ENCODE measurements at regions not wholly inside any gene's neighbourhood (a gene's known extent, or its start where the extent isn't known, plus 50 kb on each side); places are given as distances from the start of the nearest gene placed in this dataset.

GRCh38 chr4:55214172-55214571, 88.8 kb upstream of the KDR start:
- no peak overlapping the region for H3K27ac ChIP-seq (ENCODE audit: low read depth, low read length)
- no peaks in the 10 kb centered on the region for H3K9me3 ChIP-seq (ENCODE audit: control insufficient read depth, insufficient read depth, low read length)
- H3K4me3 ChIP-seq (ENCODE audit: low read depth, low read length), result no peak overlapping the region
- 0 out of 2 replicates have a peak overlapping the region, but pooled peaks have one; percentile 28 for H3K9ac ChIP-seq (ENCODE audit: low read depth, low read length)
- H3K4me1 ChIP-seq (ENCODE audit: control insufficient read depth, insufficient read depth, low read length), result no peaks in the 10 kb centered on the region; the same call in 1 of the 2 replicates
- H3K36me3 ChIP-seq (ENCODE audit: control insufficient read depth, insufficient read depth, low read length), result no peaks in the 10 kb centered on the region
- H3K27me3 ChIP-seq (ENCODE audit: control insufficient read depth, insufficient read depth, low read length), result no peaks in the 10 kb centered on the region

- H3K4me1 ChIP-seq (ENCODE audit: control insufficient read depth, insufficient read depth, low read length), result no peaks in the 10 kb centered on the region; the same call in 1 of the 2 replicates
- no peaks in the 10 kb centered on the region for H3K9me3 ChIP-seq (ENCODE audit: control insufficient read depth, insufficient read depth, low read length)
- no peaks in the 10 kb centered on the region for H3K27me3 ChIP-seq (ENCODE audit: control insufficient read depth, insufficient read depth, low read length)
- H3K27ac ChIP-seq (ENCODE audit: low read depth, low read length), result no peak overlapping the region
- no peaks in the 10 kb centered on the region for H3K36me3 ChIP-seq (ENCODE audit: control insufficient read depth, insufficient read depth, low read length)
- no peak overlapping the region for H3K9ac ChIP-seq (ENCODE audit: low read depth, low read length)
- no peak overlapping the region for H3K4me3 ChIP-seq (ENCODE audit: low read depth, low read length)
Measured at GRCh38 chr4:55215087-55215486, 89.7 kb upstream of the KDR start.

GRCh38 chr4:55216863-55217635, 91.7 kb upstream of the KDR start:
- Histone ChIP-seq H3K9me3 (ENCODE audit: control insufficient read depth, insufficient read depth, low read length) (no peaks in the 10 kb centered on the region), H3K27ac (ENCODE audit: low read depth, low read length) (no peak overlapping the region), H3K27me3 (ENCODE audit: control insufficient read depth, insufficient read depth, low read length) (no peaks in the 10 kb centered on the region), H3K9ac (ENCODE audit: low read depth, low read length) (no peak overlapping the region), H3K4me1 (ENCODE audit: control insufficient read depth, insufficient read depth, low read length) (no peaks in the 10 kb centered on the region; the same call in 1 of the 2 replicates), H3K36me3 (ENCODE audit: control insufficient read depth, insufficient read depth, low read length) (no peaks in the 10 kb centered on the region), H3K4me3 (ENCODE audit: low read depth, low read length) (no peak overlapping the region)

GRCh38 chr4:55218041-55218440, 92.6 kb upstream of the KDR start:
- no peak overlapping the region for H3K9ac ChIP-seq (ENCODE audit: low read depth, low read length)
- H3K4me1 ChIP-seq (ENCODE audit: control insufficient read depth, insufficient read depth, low read length), result no peaks in the 10 kb centered on the region; the same call in 1 of the 2 replicates
- H3K36me3 ChIP-seq (ENCODE audit: control insufficient read depth, insufficient read depth, low read length), result no peaks in the 10 kb centered on the region
- no peak overlapping the region for H3K4me3 ChIP-seq (ENCODE audit: low read depth, low read length)
- H3K9me3 ChIP-seq (ENCODE audit: control insufficient read depth, insufficient read depth, low read length), result no peaks in the 10 kb centered on the region
- H3K27ac ChIP-seq (ENCODE audit: low read depth, low read length), result no peak overlapping the region
- H3K27me3 ChIP-seq (ENCODE audit: control insufficient read depth, insufficient read depth, low read length), result no peaks in the 10 kb centered on the region

GRCh38 chr4:55237839-55238238, 108.2 kb upstream of the SRD5A3 start:
- no peaks in the 10 kb centered on the region for H3K4me1 ChIP-seq (ENCODE audit: control insufficient read depth, insufficient read depth, low read length)
- no peak overlapping the region for H3K27ac ChIP-seq (ENCODE audit: low read depth, low read length)
- no peaks in the 10 kb centered on the region for H3K27me3 ChIP-seq (ENCODE audit: control insufficient read depth, insufficient read depth, low read length)
- H3K4me3 ChIP-seq (ENCODE audit: low read depth, low read length), result no peak overlapping the region
- H3K9ac ChIP-seq (ENCODE audit: low read depth, low read length), result no peak overlapping the region
- no peaks in the 10 kb centered on the region for H3K36me3 ChIP-seq (ENCODE audit: control insufficient read depth, insufficient read depth, low read length)
- 0 out of 2 replicates have a peak, but pooled peaks cover 3% of the 10 kb centered on the region for H3K9me3 ChIP-seq (ENCODE audit: control insufficient read depth, insufficient read depth, low read length)

- H3K36me3 ChIP-seq (ENCODE audit: control insufficient read depth, insufficient read depth, low read length), result no peaks in the 10 kb centered on the region
- H3K4me3 ChIP-seq (ENCODE audit: low read depth, low read length), result no peak overlapping the region
- no peak overlapping the region for H3K9ac ChIP-seq (ENCODE audit: low read depth, low read length)
- no peaks in the 10 kb centered on the region for H3K27me3 ChIP-seq (ENCODE audit: control insufficient read depth, insufficient read depth, low read length)
- 0 out of 2 replicates have a peak, but pooled peaks cover 3% of the 10 kb centered on the region for H3K9me3 ChIP-seq (ENCODE audit: control insufficient read depth, insufficient read depth, low read length)
- no peak overlapping the region for H3K27ac ChIP-seq (ENCODE audit: low read depth, low read length)
- no peaks in the 10 kb centered on the region for H3K4me1 ChIP-seq (ENCODE audit: control insufficient read depth, insufficient read depth, low read length)
Measured at GRCh38 chr4:55238407-55238806, 107.6 kb upstream of the SRD5A3 start.

- 0 out of 2 replicates have a peak, but pooled peaks cover 3% of the 10 kb centered on the region for H3K9me3 ChIP-seq (ENCODE audit: control insufficient read depth, insufficient read depth, low read length)
- no peak overlapping the region for H3K9ac ChIP-seq (ENCODE audit: low read depth, low read length)
- no peaks in the 10 kb centered on the region for H3K4me1 ChIP-seq (ENCODE audit: control insufficient read depth, insufficient read depth, low read length)
- no peaks in the 10 kb centered on the region for H3K36me3 ChIP-seq (ENCODE audit: control insufficient read depth, insufficient read depth, low read length)
- H3K4me3 ChIP-seq (ENCODE audit: low read depth, low read length), result no peak overlapping the region
- H3K27me3 ChIP-seq (ENCODE audit: control insufficient read depth, insufficient read depth, low read length), result no peaks in the 10 kb centered on the region
- no peak overlapping the region for H3K27ac ChIP-seq (ENCODE audit: low read depth, low read length)
Measured at GRCh38 chr4:55241461-55241860, 104.6 kb upstream of the SRD5A3 start.

GRCh38 chr4:55242506-55242905, 103.5 kb upstream of the SRD5A3 start:
- Histone ChIP-seq H3K4me1 (ENCODE audit: control insufficient read depth, insufficient read depth, low read length) (no peaks in the 10 kb centered on the region), H3K27ac (ENCODE audit: low read depth, low read length) (no peak overlapping the region), H3K9ac (ENCODE audit: low read depth, low read length) (no peak overlapping the region), H3K27me3 (ENCODE audit: control insufficient read depth, insufficient read depth, low read length) (no peaks in the 10 kb centered on the region), H3K9me3 (ENCODE audit: control insufficient read depth, insufficient read depth, low read length) (0 out of 2 replicates have a peak, but pooled peaks cover 3% of the 10 kb centered on the region), H3K4me3 (ENCODE audit: low read depth, low read length) (no peak overlapping the region), H3K36me3 (ENCODE audit: control insufficient read depth, insufficient read depth, low read length) (no peaks in the 10 kb centered on the region)

GRCh38 chr4:55247521-55247920, 98.5 kb upstream of the SRD5A3 start:
- no peaks in the 10 kb centered on the region for H3K36me3 ChIP-seq (ENCODE audit: control insufficient read depth, insufficient read depth, low read length)
- H3K4me3 ChIP-seq (ENCODE audit: low read depth, low read length), result no peak overlapping the region
- no peaks in the 10 kb centered on the region for H3K4me1 ChIP-seq (ENCODE audit: control insufficient read depth, insufficient read depth, low read length)
- H3K27ac ChIP-seq (ENCODE audit: low read depth, low read length), result no peak overlapping the region
- no peaks in the 10 kb centered on the region for H3K27me3 ChIP-seq (ENCODE audit: control insufficient read depth, insufficient read depth, low read length)
- no peak overlapping the region for H3K9ac ChIP-seq (ENCODE audit: low read depth, low read length)
- H3K9me3 ChIP-seq (ENCODE audit: control insufficient read depth, insufficient read depth, low read length), result no peaks in the 10 kb centered on the region

- no peaks in the 10 kb centered on the region for H3K27me3 ChIP-seq (ENCODE audit: control insufficient read depth, insufficient read depth, low read length)
- no peak overlapping the region for H3K4me3 ChIP-seq (ENCODE audit: low read depth, low read length)
- peaks cover 6% of the 10 kb centered on the region for H3K4me1 ChIP-seq (ENCODE audit: control insufficient read depth, insufficient read depth, low read length)
- no peaks in the 10 kb centered on the region for H3K9me3 ChIP-seq (ENCODE audit: control insufficient read depth, insufficient read depth, low read length)
- H3K27ac ChIP-seq (ENCODE audit: low read depth, low read length), result no peak overlapping the region
- no peak overlapping the region for H3K9ac ChIP-seq (ENCODE audit: low read depth, low read length)
- H3K36me3 ChIP-seq (ENCODE audit: control insufficient read depth, insufficient read depth, low read length), result no peaks in the 10 kb centered on the region
Measured at GRCh38 chr4:55248756-55249155, 97.3 kb upstream of the SRD5A3 start.

- H3K27ac ChIP-seq (ENCODE audit: low read depth, low read length), result no peak overlapping the region
- H3K4me3 ChIP-seq (ENCODE audit: low read depth, low read length), result no peak overlapping the region
- no peaks in the 10 kb centered on the region for H3K9me3 ChIP-seq (ENCODE audit: control insufficient read depth, insufficient read depth, low read length)
- H3K27me3 ChIP-seq (ENCODE audit: control insufficient read depth, insufficient read depth, low read length), result no peaks in the 10 kb centered on the region
- H3K9ac ChIP-seq (ENCODE audit: low read depth, low read length), result no peak overlapping the region
- no peaks in the 10 kb centered on the region for H3K36me3 ChIP-seq (ENCODE audit: control insufficient read depth, insufficient read depth, low read length)
- peaks cover 12% of the 10 kb centered on the region for H3K4me1 ChIP-seq (ENCODE audit: control insufficient read depth, insufficient read depth, low read length)
Measured at GRCh38 chr4:55249476-55249875, 96.6 kb upstream of the SRD5A3 start.

Measured in HUES48 (cell line).